ENCODE measurements at regions not wholly inside any gene's neighbourhood (a gene's known extent, or its start where the extent isn't known, plus 50 kb on each side); places are given as distances from the start of the nearest gene placed in this dataset.
"Not testable (repeated sequence)": the region's sequence is repeated elsewhere in the genome, so short reads cannot be mapped to it uniquely, and the experiment has no call there.

GRCh38 chr5:21402089-21402488 is 1414.1 kb upstream of the CDH18 start:
- not testable (repeated sequence) for TF ChIP-seq MAX (IDR thresholded peaks at IDR 0.05; ENCODE audit: low read depth, low read length); JUND (IDR thresholded peaks at IDR 0.05; ENCODE audit: low read depth, low read length); ATF3 (IDR thresholded peaks at IDR 0.05; ENCODE audit: borderline replicate concordance, extremely low read depth, low read depth, low read length); POLR2AphosphoS2 (IDR thresholded peaks at IDR 0.05; ENCODE audit: low read depth, low read length); MTA3 (IDR thresholded peaks at IDR 0.05; ENCODE audit: borderline replicate concordance, low read length); SUZ12 (IDR thresholded peaks at IDR 0.05; ENCODE audit: unreplicated experiment); CTCF (IDR thresholded peaks at IDR 0.05 in 2 of 3, conservative IDR thresholded peaks at IDR 0.05 in 1 of 3; ENCODE audit: control insufficient read depth in 2 of 3, extremely low read depth in 1 of 3, insufficient read depth in 1 of 3, low read depth in 3 of 3, low read length in 3 of 3); ZBTB33 (IDR thresholded peaks at IDR 0.05); SREBF2 (IDR thresholded peaks at IDR 0.05; ENCODE audit: low read length); MXI1 (IDR thresholded peaks at IDR 0.05; ENCODE audit: low read depth, low read length); RB1 (IDR thresholded peaks at IDR 0.05; ENCODE audit: borderline replicate concordance); ZNF592 (IDR thresholded peaks at IDR 0.05); ZNF274 (IDR thresholded peaks at IDR 0.05; ENCODE audit: insufficient read depth, insufficient read length)

Measured in GM12878 (cell line).